ENCODE measurements at regions not wholly inside any gene's neighbourhood (a gene's known extent, or its start where the extent isn't known, plus 50 kb on each side); places are given as distances from the start of the nearest gene placed in this dataset. TPM values are rescaled to one million over a fixed set of nuclear protein-coding genes. Genes with fewer than 3 reads are reported as not detected.
"Not testable (repeated sequence)": the region's sequence is repeated elsewhere in the genome, so short reads cannot be mapped to it uniquely, and the experiment has no call there.

DNA sequence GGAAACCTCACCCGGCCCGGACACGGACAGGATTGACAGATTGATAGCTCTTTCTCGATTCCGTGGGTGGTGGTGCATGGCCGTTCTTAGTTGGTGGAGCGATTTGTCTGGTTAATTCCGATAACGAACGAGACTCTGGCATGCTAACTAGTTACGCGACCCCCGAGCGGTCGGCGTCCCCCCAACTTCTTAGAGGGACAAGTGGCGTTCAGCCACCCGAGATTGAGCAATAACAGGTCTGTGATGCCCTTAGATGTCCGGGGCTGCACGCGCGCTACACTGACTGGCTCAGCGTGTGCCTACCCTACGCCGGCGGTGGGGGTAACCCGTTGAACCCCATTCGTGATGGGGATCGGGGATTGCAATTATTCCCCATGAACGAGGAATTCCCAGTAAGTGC is 2266.3 kb upstream of the TPTE start:
- H3K27ac Mint-ChIP-seq; DNase-seq (ENCODE audit: extremely low spot score, unreplicated experiment); H3K36me3 Mint-ChIP-seq; H3K4me3 Mint-ChIP-seq; H3K4me1 Mint-ChIP-seq (ENCODE audit: unreplicated experiment); H3K9me3 Mint-ChIP-seq; H3K27me3 Mint-ChIP-seq: not testable (repeated sequence)

DNA sequence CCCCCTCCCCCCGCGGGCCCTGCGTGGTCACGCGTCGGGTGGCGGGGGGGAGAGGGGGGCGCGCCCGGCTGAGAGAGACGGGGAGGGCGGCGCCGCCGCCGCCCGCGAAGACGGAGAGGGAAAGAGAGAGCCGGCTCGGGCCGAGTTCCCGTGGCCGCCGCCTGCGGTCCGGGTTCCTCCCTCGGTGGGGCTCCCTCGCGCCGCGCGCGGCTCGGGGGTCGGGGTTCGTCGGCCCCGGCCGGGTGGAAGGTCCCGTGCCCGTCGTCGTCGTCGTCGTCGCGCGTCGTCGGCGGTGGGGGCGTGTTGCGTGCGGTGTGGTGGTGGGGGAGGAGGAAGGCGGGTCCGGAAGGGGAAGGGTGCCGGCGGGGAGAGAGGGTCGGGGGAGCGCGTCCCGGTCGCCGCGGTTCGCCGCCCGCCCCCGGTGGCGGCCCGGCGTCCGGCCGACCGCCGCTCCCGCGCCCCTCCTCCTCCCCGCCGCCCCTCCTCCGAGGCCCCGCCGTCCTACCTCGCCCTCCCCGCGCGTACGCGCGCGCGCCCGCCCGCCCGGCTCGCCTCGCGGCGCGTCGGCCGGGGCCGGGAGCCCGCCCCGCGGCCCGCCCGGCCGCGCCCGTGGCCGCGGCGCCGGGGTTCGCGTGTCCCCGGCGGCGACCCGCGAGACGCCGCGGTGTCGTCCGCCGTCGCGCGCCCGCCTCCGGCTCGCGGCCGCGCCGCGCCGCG is 2264.1 kb upstream of the TPTE start:
- H3K9me3 Mint-ChIP-seq; H3K4me1 Mint-ChIP-seq (ENCODE audit: unreplicated experiment); H3K36me3 Mint-ChIP-seq; H3K27ac Mint-ChIP-seq; H3K4me3 Mint-ChIP-seq; H3K27me3 Mint-ChIP-seq: not testable (repeated sequence)
- peak; percentile 65 for DNase-seq (ENCODE audit: extremely low spot score, unreplicated experiment)

DNA sequence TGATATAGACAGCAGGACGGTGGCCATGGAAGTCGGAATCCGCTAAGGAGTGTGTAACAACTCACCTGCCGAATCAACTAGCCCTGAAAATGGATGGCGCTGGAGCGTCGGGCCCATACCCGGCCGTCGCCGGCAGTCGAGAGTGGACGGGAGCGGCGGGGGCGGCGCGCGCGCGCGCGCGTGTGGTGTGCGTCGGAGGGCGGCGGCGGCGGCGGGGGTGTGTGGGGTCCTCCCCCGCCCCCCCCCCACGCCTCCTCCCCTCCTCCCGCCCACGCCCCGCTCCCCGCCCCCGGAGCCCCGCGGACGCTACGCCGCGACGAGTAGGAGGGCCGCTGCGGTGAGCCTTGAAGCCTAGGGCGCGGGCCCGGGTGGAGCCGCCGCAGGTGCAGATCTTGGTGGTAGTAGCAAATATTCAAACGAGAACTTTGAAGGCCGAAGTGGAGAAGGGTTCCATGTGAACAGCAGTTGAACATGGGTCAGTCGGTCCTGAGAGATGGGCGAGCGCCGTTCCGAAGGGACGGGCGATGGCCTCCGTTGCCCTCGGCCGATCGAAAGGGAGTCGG is 2261.2 kb upstream of the TPTE start:
- not testable (repeated sequence) for H3K9me3 Mint-ChIP-seq; H3K27ac Mint-ChIP-seq; DNase-seq (ENCODE audit: extremely low spot score, unreplicated experiment); H3K4me3 Mint-ChIP-seq; H3K4me1 Mint-ChIP-seq (ENCODE audit: unreplicated experiment); H3K27me3 Mint-ChIP-seq; H3K36me3 Mint-ChIP-seq

Small RNA genes in the stretch of these regions (microRNA-seq; reads per million reads assigned to microRNA genes)
- not detected for gene MIR3648-1
- gene MIR3687-1, result not detected
- not detected for gene MIR6724-1
- not detected for gene MIR6724-2
